ENCODE measurements at regions not wholly inside any gene's neighbourhood (a gene's known extent, or its start where the extent isn't known, plus 50 kb on each side); places are given as distances from the start of the nearest gene placed in this dataset.

DNA sequence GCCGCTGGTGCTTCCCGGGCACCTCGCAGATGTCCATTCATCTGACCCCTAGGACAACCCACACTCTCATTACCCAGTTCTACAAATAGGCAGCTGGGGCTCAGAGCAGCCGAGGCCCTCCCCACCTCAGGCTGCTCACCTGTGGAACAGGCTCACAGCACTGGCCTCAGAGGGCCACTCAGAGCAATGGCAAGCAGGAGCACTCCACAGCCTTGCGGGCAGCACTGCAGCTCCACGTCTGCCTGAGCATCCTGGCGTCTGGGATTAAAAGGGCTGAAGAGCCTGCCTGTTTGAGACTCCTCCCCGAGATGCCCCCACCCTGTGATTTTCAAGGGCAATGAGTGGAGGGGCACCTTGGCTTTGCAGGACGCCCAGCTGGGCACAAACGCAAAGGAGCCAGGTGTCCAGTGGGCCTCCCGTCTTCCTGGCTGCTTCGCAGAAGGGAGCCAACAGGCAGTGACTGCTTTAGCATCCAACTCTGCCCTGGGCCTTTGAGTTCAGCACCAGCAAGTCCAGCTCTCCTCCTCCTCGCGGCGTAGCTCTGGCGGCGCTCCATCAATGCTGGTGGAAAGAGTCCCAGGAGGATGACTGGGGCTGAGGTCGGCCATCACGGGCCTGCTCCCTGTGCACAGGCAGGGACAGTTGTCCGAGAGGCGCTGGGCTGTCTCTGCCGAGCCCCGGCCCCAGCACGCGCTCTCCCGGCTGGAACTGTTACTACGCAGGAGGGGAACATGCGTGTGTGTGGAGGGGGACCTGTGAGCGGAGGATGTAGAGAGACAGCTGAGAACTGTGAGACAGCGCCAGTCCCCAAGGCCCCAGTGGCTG, 297.2 kb downstream of the NDUFA10 start:
- TF ChIP-seq, protein P1, sequence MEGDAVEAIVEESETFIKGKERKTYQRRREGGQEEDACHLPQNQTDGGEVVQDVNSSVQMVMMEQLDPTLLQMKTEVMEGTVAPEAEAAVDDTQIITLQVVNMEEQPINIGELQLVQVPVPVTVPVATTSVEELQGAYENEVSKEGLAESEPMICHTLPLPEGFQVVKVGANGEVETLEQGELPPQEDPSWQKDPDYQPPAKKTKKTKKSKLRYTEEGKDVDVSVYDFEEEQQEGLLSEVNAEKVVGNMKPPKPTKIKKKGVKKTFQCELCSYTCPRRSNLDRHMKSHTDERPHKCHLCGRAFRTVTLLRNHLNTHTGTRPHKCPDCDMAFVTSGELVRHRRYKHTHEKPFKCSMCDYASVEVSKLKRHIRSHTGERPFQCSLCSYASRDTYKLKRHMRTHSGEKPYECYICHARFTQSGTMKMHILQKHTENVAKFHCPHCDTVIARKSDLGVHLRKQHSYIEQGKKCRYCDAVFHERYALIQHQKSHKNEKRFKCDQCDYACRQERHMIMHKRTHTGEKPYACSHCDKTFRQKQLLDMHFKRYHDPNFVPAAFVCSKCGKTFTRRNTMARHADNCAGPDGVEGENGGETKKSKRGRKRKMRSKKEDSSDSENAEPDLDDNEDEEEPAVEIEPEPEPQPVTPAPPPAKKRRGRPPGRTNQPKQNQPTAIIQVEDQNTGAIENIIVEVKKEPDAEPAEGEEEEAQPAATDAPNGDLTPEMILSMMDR (IDR thresholded peaks at IDR 0.05; ENCODE audit: low read length) = no peak
- no peak for TF ChIP-seq EZH2 (IDR thresholded peaks at IDR 0.05; ENCODE audit: borderline replicate concordance, low read length)

All from OCI-LY1 (cell line).